ENCODE measurements at regions not wholly inside any gene's neighbourhood (a gene's known extent, or its start where the extent isn't known, plus 50 kb on each side); places are given as distances from the start of the nearest gene placed in this dataset.

GRCh38 chr12:87783467-87783866, 245.7 kb downstream of the C12orf50 start:
- DNase-seq = no peak

- DNase-seq = no peak
Measured at GRCh38 chr12:87782838-87783237, 246.4 kb downstream of the C12orf50 start.

- DNase-seq = no peak
Measured at GRCh38 chr12:87779858-87780498, 249.2 kb downstream of the C12orf50 start.

- DNase-seq = no peak
Measured at GRCh38 chr12:87779016-87779415, 250.2 kb downstream of the C12orf50 start.

- no peak for DNase-seq
Measured at GRCh38 chr12:87778065-87778464, 251.1 kb downstream of the C12orf50 start.

- DNase-seq = no peak
Measured at GRCh38 chr12:87775784-87776183, 253.4 kb downstream of the C12orf50 start.

GRCh38 chr12:87775051-87775450, 254.2 kb downstream of the C12orf50 start:
- DNase-seq = no peak

- DNase-seq = no peak
Measured at GRCh38 chr12:87772401-87772800, 256.8 kb downstream of the C12orf50 start.

- DNase-seq = no peak
Measured at GRCh38 chr12:87768501-87769287, 260.5 kb downstream of the C12orf50 start.

- no peak for DNase-seq
Measured at GRCh38 chr12:87766044-87766443, 263.2 kb downstream of the C12orf50 start.

GRCh38 chr12:87760943-87761342, 268.3 kb downstream of the C12orf50 start:
- DNase-seq = no peak

- DNase-seq = no peak
Measured at GRCh38 chr12:87758271-87758670, 270.9 kb downstream of the C12orf50 start.

- no peak for DNase-seq
Measured at GRCh38 chr12:87756721-87757120, 272.5 kb downstream of the C12orf50 start.

- DNase-seq = no peak
Measured at GRCh38 chr12:87756111-87756510, 273.1 kb downstream of the C12orf50 start.

GRCh38 chr12:87728931-87729593, 300.1 kb downstream of the C12orf50 start:
- DNase-seq = peak; percentile 11

GRCh38 chr12:87720967-87721366, 308.2 kb downstream of the C12orf50 start:
- DNase-seq = peak; percentile 5

- DNase-seq = no peak
Measured at GRCh38 chr12:87704374-87704773, 324.8 kb downstream of the C12orf50 start.

GRCh38 chr12:87690236-87690810, 338.9 kb downstream of the C12orf50 start:
- DNase-seq = no peak

- DNase-seq = no peak
Measured at GRCh38 chr12:87689196-87689595, 340.0 kb downstream of the C12orf50 start.

GRCh38 chr12:87687362-87687761, 341.8 kb downstream of the C12orf50 start:
- DNase-seq = no peak

GRCh38 chr12:87685696-87686095, 343.5 kb downstream of the C12orf50 start:
- no peak for DNase-seq

GRCh38 chr12:87679251-87679650, 349.9 kb downstream of the C12orf50 start:
- DNase-seq = no peak

- DNase-seq = no peak
Measured at GRCh38 chr12:87678453-87678852, 350.7 kb downstream of the C12orf50 start.

GRCh38 chr12:87676731-87677130, 352.5 kb downstream of the C12orf50 start:
- no peak for DNase-seq
